Fibroblast of skin of right quadriceps (primary cell): ENCODE measurements at regions not wholly inside any gene's neighbourhood (a gene's known extent, or its start where the extent isn't known, plus 50 kb on each side); places are given as distances from the start of the nearest gene placed in this dataset.
A peak's percentile ranks its signal among the peaks of the same experiment; 100 is the strongest.

Source experiments
- DNase-seq: peaks from one replicate; pipeline ENCODE4 v3.0.0-alpha.2; 2013

GRCh38 chr15:58298879-58299850 is 132.6 kb upstream of the LIPC start:
- DNase-seq, result peak; percentile 17

GRCh38 chr15:58302832-58303231 is 129.0 kb upstream of the LIPC start:
- DNase-seq, result no peak

DNA sequence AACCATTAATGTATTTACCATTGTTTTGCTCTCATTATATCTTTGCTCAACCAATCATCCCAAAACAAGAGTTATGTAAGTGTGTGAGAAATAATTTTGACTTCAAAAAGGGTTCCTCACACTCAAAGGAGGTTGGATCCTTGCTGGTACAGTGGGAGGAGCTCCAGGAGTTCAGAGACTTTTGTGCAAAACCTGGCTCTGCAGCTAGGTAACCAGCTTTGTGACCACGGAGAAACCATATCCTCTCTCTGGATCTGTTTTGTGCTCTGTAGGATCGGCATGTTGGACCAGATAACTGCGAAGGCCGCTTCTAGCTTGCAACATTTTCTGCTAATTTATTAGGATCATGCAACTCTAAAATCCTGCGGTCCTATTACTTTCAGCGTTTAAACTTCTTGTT is 128.6 kb upstream of the LIPC start:
- DNase-seq, result no peak

DNA sequence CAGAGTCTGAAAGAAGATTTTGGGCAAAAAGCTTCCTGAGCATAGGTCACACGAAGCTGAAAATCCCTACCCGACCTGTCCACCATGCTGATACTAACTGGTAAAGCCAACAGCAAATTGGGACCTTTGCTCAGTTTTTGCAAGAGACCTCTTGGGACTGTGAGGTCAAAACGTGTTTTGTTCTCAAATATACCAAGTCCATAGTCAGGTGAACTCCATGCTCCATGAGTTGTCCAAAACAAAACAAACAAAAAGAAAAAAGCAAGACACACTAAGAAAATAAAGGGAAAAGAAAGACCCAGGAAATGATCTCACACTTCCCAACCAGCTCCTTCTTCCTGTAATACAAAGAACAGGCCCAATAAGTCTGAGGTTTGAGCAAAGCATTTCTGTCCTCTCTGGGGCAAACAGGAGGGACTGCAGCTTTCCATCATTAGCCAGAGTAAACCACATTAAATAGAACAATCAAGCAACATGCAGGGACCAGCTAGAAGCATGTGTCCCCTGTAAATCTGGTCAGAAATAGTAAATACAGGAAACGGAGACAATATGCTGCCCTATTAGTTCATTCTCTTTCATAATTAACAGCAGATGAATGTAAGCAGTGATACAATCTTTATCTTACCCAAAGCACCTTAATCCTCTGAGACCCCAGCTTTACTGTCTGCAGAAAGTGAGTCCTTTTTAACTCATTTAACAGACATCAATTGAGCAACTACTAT is 125.0 kb upstream of the LIPC start:
- DNase-seq, result no peak

GRCh38 chr15:58307313-58307961 is 124.4 kb upstream of the LIPC start:
- peak; percentile 75 for DNase-seq

GRCh38 chr15:58308742-58309355 is 122.9 kb upstream of the LIPC start:
- no peak for DNase-seq

- DNase-seq, result no peak
Measured at GRCh38 chr15:58309963-58310928, 121.5 kb upstream of the LIPC start.

GRCh38 chr15:58311556-58311955 is 120.2 kb upstream of the LIPC start:
- DNase-seq, result no peak

- no peak for DNase-seq
Measured at GRCh38 chr15:58312031-58312430, 119.8 kb upstream of the LIPC start.

- DNase-seq, result no peak
Measured at GRCh38 chr15:58313304-58313703, 118.5 kb upstream of the LIPC start.

DNA sequence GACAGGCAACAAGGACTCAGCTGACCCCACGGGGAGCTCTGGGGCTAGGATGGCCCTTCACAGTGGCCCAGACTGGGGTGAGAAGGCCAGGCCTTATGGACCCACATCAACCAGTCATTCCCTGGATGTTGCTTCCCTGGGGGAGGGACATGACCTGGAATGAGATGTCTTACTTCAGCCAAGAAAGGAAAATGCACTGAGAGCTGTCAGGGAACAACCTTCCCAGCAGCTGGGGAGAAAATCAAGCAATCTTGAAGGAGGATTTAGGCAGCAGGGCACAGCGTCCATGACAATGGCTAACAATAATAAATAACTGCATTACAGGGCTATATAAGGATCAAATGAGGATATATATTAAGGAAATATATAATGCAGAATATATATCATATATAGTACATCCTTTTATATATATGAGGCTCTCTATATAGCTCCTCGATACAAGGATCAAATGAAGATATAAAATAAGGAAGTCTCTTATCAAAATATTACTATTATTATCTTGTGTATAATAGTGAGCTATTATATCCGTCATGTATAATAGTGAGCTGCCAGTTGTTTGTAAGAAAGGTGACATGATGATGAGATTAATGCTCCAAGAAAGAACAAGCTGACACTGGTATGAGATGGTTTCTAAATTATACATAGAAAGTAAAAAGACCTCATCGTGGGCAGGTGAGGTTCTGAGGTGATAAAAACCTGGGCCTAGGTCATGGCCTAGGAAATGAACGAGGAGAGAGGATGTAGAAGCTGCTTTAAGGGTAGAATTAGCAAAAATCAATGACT is 117.8 kb upstream of the LIPC start:
- DNase-seq, result no peak

DNA sequence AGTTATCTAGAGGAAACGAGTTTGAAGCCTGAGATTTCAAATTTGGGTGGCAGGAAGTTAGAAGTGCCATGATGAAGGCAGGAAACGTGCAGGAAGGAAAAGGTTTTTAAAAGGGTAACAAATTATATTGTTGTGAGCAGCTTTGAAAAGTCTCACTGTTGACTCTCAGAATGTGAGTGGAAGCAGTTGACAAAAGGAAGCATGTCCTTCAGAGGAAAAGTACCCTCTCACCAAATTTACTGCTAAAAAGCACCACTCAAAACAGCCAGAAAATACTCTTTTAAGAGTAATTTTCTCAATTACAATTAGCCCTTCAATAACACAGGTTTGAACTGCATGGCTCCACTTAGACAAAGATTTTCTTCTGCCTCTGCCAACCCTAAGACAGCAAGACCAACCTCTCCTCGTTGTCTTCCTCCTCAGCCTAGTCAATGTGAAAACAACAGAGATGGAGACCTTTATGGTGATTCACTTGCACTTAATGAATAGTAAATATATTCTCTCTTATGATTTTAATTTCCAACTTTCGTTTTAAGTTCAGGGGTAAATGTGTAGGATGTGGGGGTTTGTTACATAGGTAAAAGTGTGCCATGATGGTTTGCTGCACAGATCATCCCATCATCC is 117.1 kb upstream of the LIPC start:
- DNase-seq, result no peak

- DNase-seq, result no peak
Measured at GRCh38 chr15:58318517-58318916, 113.3 kb upstream of the LIPC start.

DNA sequence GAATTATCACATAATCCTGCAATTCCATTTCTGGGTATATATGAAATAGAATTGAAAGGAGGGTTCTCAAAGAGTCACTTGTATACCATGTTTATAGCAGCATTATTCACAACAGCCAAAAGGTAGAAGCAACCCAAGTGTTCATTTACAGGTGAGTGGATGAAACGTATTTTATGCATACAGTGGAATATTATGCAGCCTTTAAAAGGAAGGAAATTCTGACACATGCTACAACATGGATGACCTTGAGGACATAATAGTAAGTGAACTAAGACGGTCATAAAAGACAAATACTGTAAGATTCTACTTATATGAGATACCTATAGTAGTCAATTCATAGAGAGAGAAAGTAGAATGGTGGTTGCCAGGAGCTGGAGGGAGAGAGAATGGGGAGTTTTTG is 110.8 kb upstream of the LIPC start:
- no peak for DNase-seq

DNA sequence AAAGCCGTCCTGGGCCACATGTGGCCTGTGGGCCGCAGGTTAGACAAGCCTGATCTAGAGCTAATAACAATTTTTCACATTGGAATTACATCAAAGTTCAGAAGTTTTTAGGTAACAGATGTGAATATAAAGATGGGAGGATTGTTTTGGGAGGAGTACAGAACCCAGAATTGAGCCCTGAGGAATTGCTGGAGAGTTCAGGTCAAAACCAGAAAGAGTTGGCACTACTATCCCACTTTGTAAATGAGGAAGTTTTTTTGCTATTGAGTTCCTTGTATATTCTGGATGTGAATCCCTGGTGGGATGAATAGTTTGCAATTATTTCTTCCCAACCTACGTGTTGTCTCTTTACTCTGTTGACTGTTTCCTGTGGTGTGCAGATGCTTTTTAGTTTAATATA is 109.5 kb upstream of the LIPC start:
- DNase-seq, result no peak

DNA sequence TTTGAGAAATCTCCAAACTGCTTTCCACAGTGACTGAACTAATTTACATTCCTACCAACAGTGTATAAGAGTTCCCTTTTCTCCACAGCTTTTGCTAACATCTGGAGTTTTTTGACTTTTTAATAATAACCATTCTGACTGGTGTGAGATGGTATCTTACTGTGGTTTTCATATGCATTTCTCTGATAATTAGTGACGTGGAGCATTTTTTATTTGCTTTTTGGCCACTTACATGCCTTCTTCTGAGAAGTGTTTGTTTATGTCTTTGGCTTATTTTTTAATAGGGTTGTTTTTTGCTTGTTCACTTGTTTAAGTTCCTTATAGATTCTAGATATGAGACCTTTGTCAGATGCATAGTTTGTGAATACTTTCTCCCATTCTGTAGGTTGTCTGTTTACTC is 108.5 kb upstream of the LIPC start:
- DNase-seq, result peak; percentile 13

GRCh38 chr15:58324533-58324932 is 107.3 kb upstream of the LIPC start:
- DNase-seq, result no peak

- DNase-seq, result no peak
Measured at GRCh38 chr15:58327958-58328357, 103.8 kb upstream of the LIPC start.

DNA sequence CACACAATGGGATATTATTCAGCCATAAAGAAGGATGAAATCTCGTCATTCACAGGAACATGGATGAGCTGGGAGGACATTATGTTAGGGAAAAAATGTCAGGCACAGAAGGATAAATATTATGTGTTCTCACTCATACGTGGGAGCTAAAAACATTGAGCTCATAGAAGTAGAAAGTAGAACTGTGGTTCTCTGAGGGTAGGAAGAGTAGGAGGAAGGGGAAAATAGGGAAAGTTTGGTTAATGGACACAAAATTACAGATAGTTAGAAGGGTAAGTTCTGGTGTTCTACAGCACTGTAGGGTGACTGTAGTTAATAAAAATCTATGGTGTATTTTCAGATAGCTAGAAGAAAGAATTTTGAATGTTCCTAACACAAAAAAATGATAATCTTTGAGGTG is 102.6 kb upstream of the LIPC start:
- DNase-seq, result no peak
